ENCODE measurements at regions not wholly inside any gene's neighbourhood (a gene's known extent, or its start where the extent isn't known, plus 50 kb on each side); places are given as distances from the start of the nearest gene placed in this dataset.
"Not testable (repeated sequence)": the region's sequence is repeated elsewhere in the genome, so short reads cannot be mapped to it uniquely, and the experiment has no call there.

- FAIRE-seq (no peak), DNase-seq (ENCODE audit: low read depth, low spot score) (no peak), ATAC-seq (no peak)
- Histone ChIP-seq H3K4me3 (no peak overlapping the region), H3K9ac (ENCODE audit: control insufficient read depth, insufficient read depth, low read length) (no peak overlapping the region), H3K4me2 (ENCODE audit: control insufficient read depth, insufficient read depth) (no peak overlapping the region), H3K9me3 (replicated peaks; ENCODE audit: control insufficient read depth, insufficient read depth, low read length) (no peaks in the 10 kb centered on the region), H3K27ac (ENCODE audit: control insufficient read depth, insufficient read depth) (no peak overlapping the region), H3K4me1 (ENCODE audit: control insufficient read depth, insufficient read depth, low read length) (no peaks in the 10 kb centered on the region), H2AFZ (ENCODE audit: control insufficient read depth, low read depth, low read length) (no peak overlapping the region), H3K79me2 (ENCODE audit: control insufficient read depth, insufficient read depth, low read length) (no peaks in the 10 kb centered on the region), H4K20me1 (ENCODE audit: control insufficient read depth, insufficient read depth) (no peaks in the 10 kb centered on the region), H3K27me3 (replicated peaks in 1 of 2; ENCODE audit: control insufficient read depth in 2 of 2, insufficient read depth in 2 of 2, low read length in 1 of 2) (peaks cover 17 to 18% of the 10 kb centered on the region in 2 experiments), H3K36me3 (ENCODE audit: control insufficient read depth in 2 of 2, insufficient read depth in 2 of 2, low read length in 1 of 2) (no peaks in the 10 kb centered on the region)
- in situ Hi-C loops (cut with MboI), result no loop called here
- ChIA-PET POLR2A (no interaction called here), RAD21 (ENCODE audit: unreplicated experiment) (interaction anchor here (1.3 kb wide), 1 partner anchor 99 kb away, joined by 3 read pairs; no protein-coding TSS in a partner anchor), SMC1A (ENCODE audit: uncharacterized antibody, unreplicated experiment) (no interaction called here), CTCF (interaction anchor here (0.9 kb wide), 1 partner anchor 99 kb away, joined by 3 read pairs; no protein-coding TSS in a partner anchor)
- TF ChIP-seq SUZ12 (IDR thresholded peaks at IDR 0.05; ENCODE audit: unreplicated experiment), result no peak
- no peak for TF ChIP-seq CTCF (IDR thresholded peaks at IDR 0.05 in 2 of 3, conservative IDR thresholded peaks at IDR 0.05 in 1 of 3; ENCODE audit: control insufficient read depth in 2 of 3, extremely low read depth in 1 of 3, insufficient read depth in 1 of 3, low read depth in 3 of 3, low read length in 3 of 3)
- no peak for TF ChIP-seq NFYA (IDR thresholded peaks at IDR 0.05; ENCODE audit: borderline replicate concordance, low read depth, low read length)
- TF ChIP-seq MXI1 (IDR thresholded peaks at IDR 0.05; ENCODE audit: low read depth, low read length), result no peak
- TF ChIP-seq BMI1 (IDR thresholded peaks at IDR 0.05; ENCODE audit: borderline replicate concordance), result no peak
- no TSS peak for BruUV-seq (replicated peaks)
- 0% methylated on average over 1 of the region's 1 CpG for WGBS (ENCODE audit: insufficient coverage, insufficient replicate concordance, low lambda C conversion rate, missing lambda C conversion rate)
- intact Hi-C loops (cut with micrococcal nuclease; ENCODE audit: unreplicated experiment), result no loop called here
Measured at GRCh38 chr17:49899588-49899987, 51.7 kb upstream of the TAC4 start.

DNA sequence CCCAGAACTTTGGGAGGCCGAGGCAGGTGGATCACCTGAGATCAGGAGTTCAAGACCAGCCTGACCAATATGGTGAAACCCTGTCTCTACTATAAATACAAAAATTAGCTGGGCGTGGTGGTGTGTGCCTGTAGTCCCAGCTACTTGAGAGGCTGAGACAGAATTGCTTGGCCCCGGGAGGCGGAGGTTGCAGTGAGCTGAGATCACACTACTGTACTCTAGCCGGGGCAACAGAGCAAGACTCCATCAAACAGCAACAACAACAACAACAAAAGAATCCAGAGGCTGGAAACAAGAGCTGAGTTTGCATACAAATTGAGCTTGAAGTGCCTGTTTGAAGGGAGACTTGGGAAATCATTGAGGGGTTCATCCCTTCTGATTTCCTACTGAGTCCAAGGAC lies 52.9 kb upstream of the TAC4 start:
- FAIRE-seq; H3K27ac ChIP-seq (ENCODE audit: control insufficient read depth, insufficient read depth); H3K9me3 ChIP-seq (replicated peaks; ENCODE audit: control insufficient read depth, insufficient read depth, low read length); H3K4me1 ChIP-seq (ENCODE audit: control insufficient read depth, insufficient read depth, low read length); H3K9ac ChIP-seq (ENCODE audit: control insufficient read depth, insufficient read depth, low read length); H3K36me3 ChIP-seq (ENCODE audit: control insufficient read depth in 2 of 2, insufficient read depth in 2 of 2, low read length in 1 of 2); H2AFZ ChIP-seq (ENCODE audit: control insufficient read depth, low read depth, low read length); H4K20me1 ChIP-seq (ENCODE audit: control insufficient read depth, insufficient read depth); H3K4me2 ChIP-seq (ENCODE audit: control insufficient read depth, insufficient read depth); H3K4me3 ChIP-seq; intact Hi-C loops (cut with micrococcal nuclease; ENCODE audit: unreplicated experiment); H3K79me2 ChIP-seq (ENCODE audit: control insufficient read depth, insufficient read depth, low read length); DNase-seq (ENCODE audit: low read depth, low spot score); ATAC-seq; BruUV-seq (replicated peaks); in situ Hi-C loops (cut with MboI); RAD21 ChIA-PET (ENCODE audit: unreplicated experiment): not testable (repeated sequence)
- CTCF ChIA-PET, result interaction anchor here (0.7 to 0.8 kb wide), 2 partner anchors 22 to 95 kb away, joined by 4 to 5 read pairs; no protein-coding TSS in a partner anchor
- peaks cover 17 to 18% of the 10 kb centered on the region in 2 experiments for H3K27me3 ChIP-seq (replicated peaks in 1 of 2; ENCODE audit: control insufficient read depth in 2 of 2, insufficient read depth in 2 of 2, low read length in 1 of 2)
- POLR2A ChIA-PET, result interaction anchor here (0.6 kb wide), 1 partner anchor 37 kb away, joined by 3 read pairs; no protein-coding TSS in a partner anchor
- SMC1A ChIA-PET (ENCODE audit: uncharacterized antibody, unreplicated experiment), result interaction anchor here (1.3 kb wide), 1 partner anchor 97 kb away, joined by 4 read pairs; no protein-coding TSS in a partner anchor
- 23% methylated on average over 5 of the region's 5 CpGs for WGBS (ENCODE audit: insufficient coverage, insufficient replicate concordance, low lambda C conversion rate, missing lambda C conversion rate)
